Colonic mucosa (tissue), 4 donors: ENCODE measurements at regions not wholly inside any gene's neighbourhood (a gene's known extent, or its start where the extent isn't known, plus 50 kb on each side); places are given as distances from the start of the nearest gene placed in this dataset.

Experiments
- DNase-seq: peaks from one replicate; pipeline ENCODE4 v3.0.0-alpha.2; 2020
- H3K27ac ChIP-seq: fragments of 200-600 bp; one replicate; pipeline ENCODE4 v1.8.0; 2021
- H3K27me3 ChIP-seq: fragments of 200-600 bp; one replicate; pipeline ENCODE4 v1.8.0; 2021
- H3K36me3 ChIP-seq: fragments of 200-600 bp; one replicate; pipeline ENCODE4 v1.8.0; 2021
- H3K4me1 ChIP-seq: fragments of 200-600 bp; one replicate; pipeline ENCODE4 v1.8.0; 2021; ENCODE audit warnings: mild to moderate bottlenecking
- H3K4me3 ChIP-seq: fragments of 200-600 bp; one replicate; pipeline ENCODE4 v1.8.0; 2021
- H3K9ac ChIP-seq, 2 donors: one replicate each; pipeline ENCODE4 v1.7.0; 2013; ENCODE audit warnings: control low read depth in 2 of 2, low read depth in 2 of 2, low read length in 2 of 2
- H3K9me3 ChIP-seq: fragments of 200-600 bp; one replicate; pipeline ENCODE4 v1.8.0; 2021
- intact Hi-C: fragments of 100-400 bp; cut with DNase I; formaldehyde crosslinking; loops from one replicate; pipeline ENCODE4 v1.14.1; 2022
- TF ChIP-seq, protein P1 (sequence below): fragments of 200-600 bp; IDR thresholded peaks from one replicate; pipeline ENCODE4 v1.8.0; 2022; ENCODE audit warnings: antibody characterized with exemption, mild to moderate bottlenecking
- donor health status: healthy.
- donor health status: DM: no; HTN: no; CAD: no.
- donor health status: DM: no; HTN: no; CAD: no.

DNA sequence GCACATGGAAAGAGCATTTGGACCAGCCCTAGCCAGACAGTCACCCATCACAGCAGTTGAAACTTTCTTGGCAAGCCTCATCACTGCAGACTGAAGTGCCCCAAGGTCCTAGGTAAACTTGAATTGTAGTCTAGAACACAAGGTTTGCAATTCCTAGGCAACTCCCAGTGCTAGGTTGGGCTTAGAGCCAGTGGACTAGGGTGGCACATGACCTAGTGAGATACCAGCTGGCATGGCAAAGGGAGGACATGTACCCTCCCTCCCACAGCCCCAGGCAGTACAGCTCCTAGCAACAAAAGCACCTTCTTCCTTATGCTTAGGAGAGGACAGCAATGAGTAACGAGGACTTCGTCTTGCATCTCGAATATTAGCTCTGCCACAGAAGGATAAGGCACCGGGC is 889.5 kb downstream of the JRKL start:
- Histone ChIP-seq H3K27ac (no peak overlapping the region), H3K9ac (no peak overlapping the region), H3K36me3 (no peaks in the 10 kb centered on the region), H3K9me3 (no peaks in the 10 kb centered on the region), H3K27me3 (no peaks in the 10 kb centered on the region), H3K4me1 (no peaks in the 10 kb centered on the region), H3K4me3 (no peak overlapping the region)
- DNase-seq: no peak
- intact Hi-C loops: no loop called here
- TF ChIP-seq, protein P1, sequence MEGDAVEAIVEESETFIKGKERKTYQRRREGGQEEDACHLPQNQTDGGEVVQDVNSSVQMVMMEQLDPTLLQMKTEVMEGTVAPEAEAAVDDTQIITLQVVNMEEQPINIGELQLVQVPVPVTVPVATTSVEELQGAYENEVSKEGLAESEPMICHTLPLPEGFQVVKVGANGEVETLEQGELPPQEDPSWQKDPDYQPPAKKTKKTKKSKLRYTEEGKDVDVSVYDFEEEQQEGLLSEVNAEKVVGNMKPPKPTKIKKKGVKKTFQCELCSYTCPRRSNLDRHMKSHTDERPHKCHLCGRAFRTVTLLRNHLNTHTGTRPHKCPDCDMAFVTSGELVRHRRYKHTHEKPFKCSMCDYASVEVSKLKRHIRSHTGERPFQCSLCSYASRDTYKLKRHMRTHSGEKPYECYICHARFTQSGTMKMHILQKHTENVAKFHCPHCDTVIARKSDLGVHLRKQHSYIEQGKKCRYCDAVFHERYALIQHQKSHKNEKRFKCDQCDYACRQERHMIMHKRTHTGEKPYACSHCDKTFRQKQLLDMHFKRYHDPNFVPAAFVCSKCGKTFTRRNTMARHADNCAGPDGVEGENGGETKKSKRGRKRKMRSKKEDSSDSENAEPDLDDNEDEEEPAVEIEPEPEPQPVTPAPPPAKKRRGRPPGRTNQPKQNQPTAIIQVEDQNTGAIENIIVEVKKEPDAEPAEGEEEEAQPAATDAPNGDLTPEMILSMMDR: no peak

DNA sequence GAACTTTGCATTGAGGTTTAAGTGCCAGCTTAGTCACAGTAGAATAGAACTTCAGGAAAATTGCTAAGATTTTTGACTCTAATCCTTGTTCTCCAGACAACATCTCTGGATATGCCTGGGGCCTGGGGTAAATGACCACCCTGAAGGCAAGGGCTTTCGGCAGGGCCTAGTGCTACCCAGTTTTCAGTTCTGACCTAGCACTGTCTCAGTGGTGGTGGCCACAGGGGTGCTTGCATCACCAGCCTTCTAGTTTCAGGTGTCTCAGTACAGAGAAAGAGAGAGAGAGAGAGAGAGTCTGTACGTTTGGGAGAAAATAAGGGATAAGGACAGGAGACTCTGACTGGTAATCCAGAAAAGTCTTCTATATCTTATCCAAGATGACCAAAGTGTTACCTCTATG is 890.5 kb downstream of the JRKL start:
- no peaks in the 10 kb centered on the region for H3K9me3 ChIP-seq

DNA sequence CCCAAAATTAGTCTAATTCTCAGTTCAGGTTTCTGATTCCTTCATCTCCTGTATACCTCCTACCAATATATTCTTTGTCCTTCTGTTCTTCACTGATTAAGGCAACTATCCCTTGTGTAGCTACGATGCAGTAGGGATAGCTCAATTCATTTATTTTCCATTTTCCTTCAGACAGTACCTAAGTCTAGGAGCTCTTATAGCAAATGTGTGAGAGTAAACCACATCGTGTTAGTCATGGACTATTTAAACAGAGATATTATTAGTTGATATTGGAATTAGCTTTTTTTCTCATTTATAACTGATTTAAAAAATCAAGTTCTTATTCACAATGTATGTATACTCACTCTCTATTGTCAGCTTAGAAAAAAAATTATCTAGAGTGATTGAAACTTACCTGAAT is 900.0 kb downstream of the JRKL start:
- Histone ChIP-seq H3K4me1 (no peaks in the 10 kb centered on the region), H3K9ac (no peak overlapping the region), H3K9me3 (no peaks in the 10 kb centered on the region), H3K4me3 (no peak overlapping the region), H3K36me3 (no peaks in the 10 kb centered on the region), H3K27ac (no peak overlapping the region), H3K27me3 (no peaks in the 10 kb centered on the region)
- intact Hi-C loops: no loop called here
- DNase-seq: no peak
- TF ChIP-seq, protein P1: no peak

More for the DNA sequence above, 890.5 kb downstream of the JRKL start:
- DNase-seq: no peak
- Histone ChIP-seq H3K36me3 (no peaks in the 10 kb centered on the region), H3K27me3 (no peaks in the 10 kb centered on the region), H3K9ac (no peak overlapping the region), H3K4me3 (no peak overlapping the region), H3K4me1 (no peaks in the 10 kb centered on the region), H3K27ac (no peak overlapping the region)
- intact Hi-C loops: no loop called here
- TF ChIP-seq, protein P1: no peak

DNA sequence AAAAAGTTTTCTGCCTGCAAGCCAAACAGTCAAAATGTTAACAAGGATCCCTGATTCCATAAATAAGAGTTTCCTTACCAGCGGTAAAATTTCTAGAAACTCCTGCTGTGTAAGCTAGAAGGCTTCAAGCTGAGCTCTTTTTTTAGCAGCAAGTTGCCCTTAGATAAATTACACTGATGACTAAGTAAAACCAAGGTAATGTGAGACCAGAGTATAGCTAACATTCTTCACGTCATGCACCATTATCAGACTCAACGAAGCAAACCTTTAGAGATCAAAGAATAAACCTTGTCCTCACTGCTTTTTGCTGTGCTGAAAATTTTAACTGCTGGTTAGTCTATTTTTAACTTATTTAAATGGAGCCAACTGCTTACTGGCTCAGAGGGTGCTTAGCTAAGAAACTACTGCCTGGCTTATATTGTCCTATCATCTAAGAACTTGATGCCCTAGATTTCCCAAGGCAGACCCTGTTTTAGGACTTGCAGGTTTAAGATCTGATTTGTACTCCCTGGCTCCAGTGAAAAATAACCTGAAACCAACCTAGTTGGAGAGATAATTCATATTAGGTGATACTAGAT is 900.7 kb downstream of the JRKL start:
- no peaks in the 10 kb centered on the region for H3K36me3 ChIP-seq
- H3K27me3 ChIP-seq: no peaks in the 10 kb centered on the region
- H3K4me3 ChIP-seq: no peak overlapping the region
- intact Hi-C loops: no loop called here
- no peaks in the 10 kb centered on the region for H3K9me3 ChIP-seq
- no peak overlapping the region for H3K27ac ChIP-seq
- DNase-seq: no peak
- TF ChIP-seq, protein P1: no peak
- H3K4me1 ChIP-seq: no peaks in the 10 kb centered on the region
- no peak overlapping the region for H3K9ac ChIP-seq

DNA sequence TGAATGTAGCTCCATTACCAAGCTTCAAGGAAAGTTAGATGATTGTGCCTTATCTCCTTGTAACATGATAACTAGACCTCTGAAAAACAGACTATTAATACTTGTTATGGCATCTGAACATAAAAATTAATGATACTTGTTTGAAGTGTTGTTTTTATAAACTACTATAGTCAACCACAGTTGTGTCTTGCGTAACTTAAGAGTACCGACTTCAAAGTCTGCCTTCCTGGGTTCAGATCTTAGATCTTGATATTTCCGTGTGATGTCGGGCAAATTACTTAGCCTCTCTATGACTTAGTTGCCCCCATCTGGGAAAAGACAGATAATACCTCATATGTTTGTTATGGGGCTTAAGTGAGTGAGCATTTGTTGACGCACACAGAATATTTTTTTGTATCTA is 906.5 kb downstream of the JRKL start:
- intact Hi-C loops: no loop called here
- no peak for DNase-seq
- H3K36me3 ChIP-seq: no peaks in the 10 kb centered on the region
- TF ChIP-seq, protein P1: no peak
- H3K27me3 ChIP-seq: no peaks in the 10 kb centered on the region
- H3K9me3 ChIP-seq: no peaks in the 10 kb centered on the region
- no peak overlapping the region for H3K4me3 ChIP-seq
- no peak overlapping the region for H3K9ac ChIP-seq
- no peaks in the 10 kb centered on the region for H3K4me1 ChIP-seq
- no peak overlapping the region for H3K27ac ChIP-seq
